Kidney glomerular epithelial cell (primary cell): ENCODE measurements at regions not wholly inside any gene's neighbourhood (a gene's known extent, or its start where the extent isn't known, plus 50 kb on each side); places are given as distances from the start of the nearest gene placed in this dataset.
A peak's percentile ranks its signal among the peaks of the same experiment; 100 is the strongest.
"Not testable (repeated sequence)": the region's sequence is repeated elsewhere in the genome, so short reads cannot be mapped to it uniquely, and the experiment has no call there.

ENCODE experiments used
- DNase-seq: peaks from one replicate; lab custom pipeline; 2025; lab: John Stamatoyannopoulos, UW

DNA sequence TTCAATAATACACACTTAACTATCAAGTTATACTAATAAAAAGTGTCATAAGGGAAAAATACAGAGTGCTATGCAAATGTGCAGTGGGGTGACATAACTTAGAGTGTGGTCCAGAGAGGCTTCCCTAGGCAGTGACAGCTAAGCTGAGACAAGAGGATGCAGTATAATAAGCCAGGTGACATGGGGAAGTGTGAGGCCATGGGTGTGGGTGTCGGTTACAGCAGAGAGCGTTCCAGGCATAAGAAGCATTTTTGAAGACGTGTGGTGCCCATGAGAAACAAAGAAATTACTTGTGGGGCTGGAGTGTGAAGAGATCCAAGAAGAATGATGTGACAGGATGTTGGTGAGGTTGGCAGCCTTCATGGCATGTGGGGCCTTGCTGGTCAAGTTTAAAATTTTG is 78.1 kb upstream of the PICALM start:
- DNase-seq, result no peak

DNA sequence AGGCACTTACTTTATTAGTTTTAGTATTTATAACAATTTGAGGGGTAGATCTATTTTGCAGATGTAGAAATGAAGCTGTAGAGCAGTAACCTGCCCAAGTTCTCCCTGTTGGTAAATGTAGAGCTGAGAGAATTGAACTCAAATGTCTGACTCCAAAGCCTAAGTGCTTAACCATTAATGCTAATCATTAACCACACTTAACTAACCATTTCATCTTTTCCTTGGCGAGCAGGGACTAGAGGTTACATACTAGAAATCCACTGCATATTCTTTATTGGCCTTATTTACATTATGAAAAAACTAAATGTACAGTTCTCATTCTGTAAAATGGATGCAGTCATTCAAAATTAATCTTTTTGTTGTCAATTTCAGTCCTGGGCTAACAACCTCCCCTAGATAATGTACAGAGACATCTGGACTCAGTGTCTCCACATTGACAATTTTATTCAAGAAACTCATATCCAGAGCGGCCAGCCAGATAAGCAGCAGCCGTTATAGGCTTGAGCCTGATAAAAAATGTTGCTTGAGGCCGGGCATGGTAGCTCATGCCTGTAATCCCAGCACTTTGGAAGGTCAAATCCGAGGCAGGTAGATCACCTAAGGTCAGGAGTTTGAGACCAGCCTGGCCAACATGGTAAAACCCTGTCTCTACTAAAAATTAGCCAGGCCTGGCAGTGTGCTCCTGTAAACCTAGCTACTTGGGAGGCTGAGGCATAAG is 76.7 kb upstream of the PICALM start:
- DNase-seq, result peak; percentile 77

DNA sequence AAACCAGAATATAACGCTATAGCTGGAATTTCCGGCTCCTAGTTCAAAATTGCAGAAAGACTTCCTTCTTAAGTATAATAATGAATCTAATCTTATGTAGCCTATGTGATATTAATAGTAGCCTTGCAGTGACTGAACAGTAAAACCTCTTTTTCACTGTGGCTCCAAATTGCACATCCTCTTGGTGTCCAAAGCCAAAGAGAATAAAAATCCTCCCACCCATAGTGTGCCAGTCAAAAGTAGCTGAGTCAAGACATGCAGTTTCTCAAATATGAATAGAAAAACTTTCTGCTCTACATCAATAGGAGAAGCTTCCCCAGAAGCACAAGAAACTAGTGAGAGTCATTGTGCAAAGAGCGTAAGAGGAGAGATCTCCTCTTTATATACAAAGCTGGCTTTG is 76.0 kb upstream of the PICALM start:
- peak; percentile 41 for DNase-seq

DNA sequence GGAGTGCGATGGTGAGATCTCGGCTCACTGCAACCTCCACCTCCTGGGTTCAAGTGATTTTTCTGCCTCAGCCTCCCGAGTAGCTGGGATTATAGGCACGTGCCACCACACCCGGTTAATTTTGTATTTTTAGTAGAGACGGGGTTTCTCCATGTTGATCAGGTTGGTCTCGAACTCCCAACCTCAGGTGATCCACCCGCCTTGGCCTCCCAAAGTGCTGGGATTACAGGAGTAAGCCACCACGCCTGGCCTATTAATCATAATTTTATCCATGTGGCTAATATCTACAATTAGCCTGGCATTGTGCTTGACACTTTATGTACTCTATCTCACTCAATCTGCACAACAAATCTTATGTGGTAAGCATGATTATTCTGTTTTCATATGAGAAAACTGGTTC is 75.2 kb upstream of the PICALM start:
- not testable (repeated sequence) for DNase-seq

DNA sequence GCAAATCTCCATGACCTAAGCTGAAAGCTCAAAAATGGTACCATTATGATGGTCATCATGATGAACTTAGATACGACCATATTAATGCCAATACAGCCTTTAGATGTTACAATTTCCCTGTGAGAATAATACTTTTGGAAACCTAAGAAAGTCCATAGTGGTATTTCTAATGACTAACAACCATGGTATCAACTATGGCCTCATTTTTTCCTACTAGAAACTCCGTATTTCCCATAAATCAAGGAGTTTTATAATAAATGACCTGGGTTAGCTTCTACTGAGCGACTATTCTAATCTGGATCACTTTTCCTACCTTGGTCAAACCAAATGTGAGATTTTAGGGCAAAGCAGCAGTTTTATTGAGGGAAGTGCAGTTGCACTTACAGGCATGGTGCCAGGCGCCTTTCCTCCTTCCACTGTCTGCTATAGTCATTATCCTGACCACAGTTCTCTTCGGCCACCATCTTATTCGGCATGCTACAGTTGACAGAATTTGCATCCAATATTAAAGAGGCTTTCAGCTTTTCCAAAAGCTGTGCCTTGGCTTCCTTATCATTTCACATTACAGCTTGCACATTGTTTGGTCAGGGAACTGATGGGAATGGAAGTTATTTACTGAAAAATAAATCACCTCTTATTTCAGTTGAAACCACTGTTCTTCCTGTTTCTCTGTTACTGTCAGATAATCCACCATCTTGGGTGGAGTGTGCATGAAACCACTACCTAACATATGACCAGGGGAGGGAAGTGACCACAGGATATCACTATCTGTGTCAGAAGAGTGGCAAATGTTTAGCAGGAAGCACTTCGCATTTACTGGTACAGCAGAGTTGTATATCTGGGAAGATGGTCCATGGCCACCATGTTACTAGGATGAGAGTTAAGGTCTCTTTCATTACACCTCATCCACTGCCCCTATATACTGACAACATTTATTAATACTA is 74.5 kb upstream of the PICALM start:
- DNase-seq, result no peak

DNA sequence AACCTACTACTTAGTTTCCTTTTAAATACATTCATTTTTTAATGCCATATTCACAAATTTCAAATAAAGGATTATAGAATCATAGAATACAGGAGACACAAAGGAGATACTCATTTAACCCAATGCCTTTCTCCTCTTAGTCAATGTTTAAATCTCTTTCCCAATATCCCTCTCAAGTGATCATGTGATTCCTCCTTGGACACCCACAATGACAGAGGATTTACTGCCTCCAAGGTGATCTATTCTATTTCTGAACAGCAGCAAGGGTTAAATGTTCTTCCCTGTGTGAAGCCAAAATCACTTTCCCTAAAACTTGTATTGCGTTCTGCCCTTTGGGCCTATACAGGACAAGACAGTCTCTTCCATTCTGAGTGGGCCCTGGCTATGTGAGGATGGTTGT is 73.3 kb upstream of the PICALM start:
- no peak for DNase-seq

DNA sequence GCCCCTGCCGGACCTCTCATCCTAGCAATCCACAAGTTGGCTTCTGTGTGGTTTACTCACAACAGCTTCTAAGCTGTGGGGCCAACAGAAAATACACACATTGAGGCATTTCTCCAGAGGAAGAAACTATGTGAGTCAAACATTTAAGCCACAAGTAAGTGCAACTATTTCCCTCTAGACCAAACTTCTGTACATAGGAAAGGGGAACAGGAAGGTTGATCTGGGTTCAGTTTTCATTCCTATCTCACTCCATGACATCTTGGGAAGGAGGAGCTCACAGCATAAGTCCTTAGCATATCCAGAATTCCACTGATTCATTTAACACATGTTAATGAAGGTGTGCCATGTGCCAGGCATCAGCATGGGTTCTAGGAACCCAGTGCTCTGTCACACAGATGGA is 72.8 kb upstream of the PICALM start:
- no peak for DNase-seq

DNA sequence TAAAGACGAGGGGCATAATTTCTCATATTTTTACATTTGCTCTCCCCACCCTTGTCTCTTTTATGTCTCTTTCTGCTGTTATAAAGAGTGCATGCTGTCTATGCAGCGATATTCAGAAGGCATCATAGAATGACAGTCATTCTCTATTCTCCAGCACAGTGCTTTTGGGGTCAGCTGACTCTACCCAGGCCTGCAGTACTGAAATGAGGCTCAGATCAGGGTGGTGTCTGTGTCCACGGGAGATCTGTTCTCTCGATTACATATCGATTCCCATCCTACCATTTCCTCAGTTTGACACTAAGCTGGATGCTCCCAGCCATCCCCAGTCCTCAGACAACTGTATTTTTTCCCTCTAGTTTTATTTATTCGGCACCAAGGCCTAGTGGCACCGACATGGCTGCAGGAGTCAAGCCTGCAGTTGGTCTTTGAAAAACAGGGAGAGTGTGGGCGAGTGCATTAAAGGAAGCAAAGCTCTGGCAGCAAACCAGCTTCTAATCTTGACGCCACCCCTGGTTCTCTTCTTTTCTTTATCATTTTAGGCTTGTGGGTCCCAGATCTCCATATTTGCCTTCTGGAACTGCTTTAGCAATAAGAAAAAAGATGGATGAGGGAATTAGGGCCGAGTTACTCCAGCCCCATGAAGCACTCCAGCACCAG is 71.6 kb upstream of the PICALM start:
- DNase-seq, result no peak

DNA sequence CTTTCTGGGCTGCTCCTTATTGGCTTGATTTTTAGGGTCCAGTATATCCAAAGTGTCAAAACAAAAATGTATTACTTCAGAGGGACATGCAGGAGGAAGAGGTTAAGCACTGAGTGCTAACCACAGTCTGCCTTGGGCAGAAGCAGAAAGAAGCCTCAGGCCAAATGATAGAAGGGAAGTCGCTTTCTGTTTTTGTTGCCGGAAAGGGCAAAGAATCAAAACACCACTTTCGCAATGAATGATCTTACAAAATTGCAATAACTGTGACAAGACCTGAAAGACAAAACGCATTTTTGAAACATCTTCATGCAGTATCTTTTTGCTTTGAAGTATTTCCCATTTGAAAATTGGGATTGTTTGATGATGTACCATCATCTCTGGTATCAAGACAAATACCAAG is 70.1 kb upstream of the PICALM start:
- no peak for DNase-seq

DNA sequence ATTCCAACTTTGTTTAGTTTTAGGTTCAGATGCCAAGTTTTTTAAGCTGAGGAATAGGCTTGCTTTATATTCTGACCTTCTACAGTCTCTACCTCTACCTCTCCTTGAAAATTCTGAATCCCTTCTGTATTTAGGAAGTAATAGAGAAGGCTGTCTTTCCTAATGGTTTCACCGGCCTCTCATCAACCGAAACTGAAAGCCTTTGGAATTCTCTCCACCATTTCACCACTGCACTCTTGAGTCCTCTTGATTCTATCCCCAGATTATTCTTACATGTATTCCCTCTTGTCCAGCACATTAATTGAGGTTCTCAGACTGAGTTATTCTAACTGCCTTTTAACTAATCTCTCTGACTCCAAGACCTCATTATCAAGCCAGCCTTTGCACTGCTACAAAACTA is 67.7 kb upstream of the PICALM start:
- no peak for DNase-seq

DNA sequence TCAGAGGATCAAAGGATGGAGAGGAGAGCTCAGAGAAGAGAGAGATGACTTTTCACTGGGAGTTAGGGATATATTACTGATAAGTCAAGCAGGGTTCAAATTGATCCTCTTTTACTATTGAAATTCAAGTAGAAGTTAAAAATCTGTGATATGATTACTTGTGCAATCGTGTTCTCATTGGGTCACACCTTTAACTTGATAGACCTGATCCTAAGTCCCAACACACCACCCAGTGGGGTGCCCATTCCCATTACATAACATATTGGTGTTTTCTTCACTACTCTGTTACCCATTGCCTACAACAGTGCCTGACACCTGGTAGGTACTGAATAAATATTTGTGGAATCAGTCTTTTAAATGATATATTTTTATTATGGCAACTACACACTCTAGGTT is 66.4 kb upstream of the PICALM start:
- DNase-seq, result no peak

DNA sequence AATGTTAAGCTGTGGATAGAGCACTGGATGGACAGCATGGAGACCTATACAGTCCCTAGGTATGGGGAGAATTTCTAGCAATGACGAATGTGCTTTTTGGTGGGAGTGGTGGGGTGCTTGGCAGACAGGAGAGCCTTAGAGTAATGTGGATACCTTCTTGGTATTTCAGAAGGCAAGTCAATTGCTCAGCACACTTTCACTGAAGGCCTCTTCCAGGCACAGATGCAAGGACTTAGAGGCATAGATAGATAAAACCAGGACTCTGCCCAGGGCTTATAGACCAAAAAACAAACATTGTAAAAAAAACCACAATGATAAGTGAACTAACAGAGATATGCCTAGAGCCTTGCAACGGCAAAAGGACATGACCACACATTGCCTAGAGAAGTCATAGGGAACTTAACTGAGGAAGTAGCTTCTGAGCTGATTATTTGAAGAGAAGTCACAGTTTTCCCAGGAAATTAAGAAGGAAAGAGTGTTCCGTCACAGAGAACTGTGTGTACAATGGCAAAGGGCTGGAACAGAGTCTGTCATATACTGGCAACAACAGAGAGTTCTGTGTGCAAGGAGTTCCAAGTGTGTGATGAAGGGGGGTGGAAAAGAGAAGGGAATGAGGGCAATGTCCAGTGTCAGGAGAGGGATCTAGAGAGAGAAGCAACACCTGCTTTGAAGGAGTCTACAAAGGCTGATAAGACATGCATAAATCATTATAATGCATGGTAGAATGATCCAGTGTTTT is 65.9 kb upstream of the PICALM start:
- DNase-seq, result no peak

DNA sequence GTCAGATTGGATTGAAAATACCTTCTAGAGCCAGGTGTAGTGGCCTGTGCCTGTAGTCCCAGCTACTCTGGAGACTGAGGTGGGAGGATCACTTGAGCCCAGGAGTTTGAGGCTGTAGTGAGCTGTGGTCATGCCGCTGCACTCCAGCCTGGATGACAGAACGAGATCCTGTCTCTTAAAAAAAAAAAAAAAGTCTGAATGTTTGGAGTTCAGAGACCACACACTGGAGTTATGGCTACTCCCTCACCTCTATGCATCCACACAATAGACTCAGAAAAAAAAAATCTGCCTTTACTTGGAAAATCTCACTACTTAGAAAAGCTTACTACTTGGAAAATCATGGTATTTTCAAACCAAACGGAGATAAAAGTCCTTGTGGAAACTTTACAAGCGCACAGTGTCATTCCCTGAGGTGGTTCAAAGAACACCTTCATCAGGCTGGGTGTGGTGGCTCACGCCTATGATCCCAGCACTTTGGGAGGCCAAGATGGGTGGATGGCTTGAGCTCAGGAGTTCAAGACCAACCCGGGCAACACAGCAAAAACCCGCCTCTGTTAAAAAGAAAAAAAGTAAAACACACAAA is 63.9 kb upstream of the PICALM start:
- DNase-seq, result no peak

DNA sequence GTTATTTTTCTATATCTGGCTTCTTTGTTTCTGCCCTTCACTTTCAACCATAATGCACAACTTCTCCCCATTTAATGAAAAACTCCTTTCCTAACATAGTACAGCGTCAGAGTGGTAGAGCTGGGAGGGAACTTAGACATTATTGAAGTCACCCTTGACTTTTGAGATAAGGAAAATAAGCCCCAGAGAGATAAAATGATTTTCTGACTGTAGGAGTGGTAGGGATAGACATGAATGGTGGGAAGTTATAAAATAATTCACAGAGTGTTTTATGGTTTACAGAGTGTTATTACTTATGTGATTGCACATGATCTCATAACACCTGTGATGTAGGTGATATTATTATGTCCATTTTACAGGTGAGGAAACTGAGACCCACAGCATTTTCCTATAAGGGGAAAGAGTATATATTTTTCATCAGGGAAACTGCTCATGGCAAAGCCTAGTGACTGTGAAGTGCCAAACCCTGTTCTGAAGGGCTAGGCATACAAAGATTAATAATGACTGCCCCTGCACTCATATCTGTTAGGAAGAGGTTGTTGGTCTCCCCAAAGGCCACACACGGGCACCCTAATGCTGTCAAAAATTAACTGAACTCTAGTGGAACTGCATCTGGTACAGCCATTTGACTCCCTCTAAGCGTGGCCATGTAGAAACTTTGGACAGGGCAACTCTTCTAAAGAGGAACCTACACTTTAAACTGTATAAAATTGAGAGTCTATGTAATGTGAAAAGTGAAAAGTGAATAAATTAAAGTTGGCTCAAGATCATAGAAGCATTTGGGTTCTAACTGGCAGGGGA is 61.1 kb upstream of the PICALM start:
- DNase-seq, result no peak

DNA sequence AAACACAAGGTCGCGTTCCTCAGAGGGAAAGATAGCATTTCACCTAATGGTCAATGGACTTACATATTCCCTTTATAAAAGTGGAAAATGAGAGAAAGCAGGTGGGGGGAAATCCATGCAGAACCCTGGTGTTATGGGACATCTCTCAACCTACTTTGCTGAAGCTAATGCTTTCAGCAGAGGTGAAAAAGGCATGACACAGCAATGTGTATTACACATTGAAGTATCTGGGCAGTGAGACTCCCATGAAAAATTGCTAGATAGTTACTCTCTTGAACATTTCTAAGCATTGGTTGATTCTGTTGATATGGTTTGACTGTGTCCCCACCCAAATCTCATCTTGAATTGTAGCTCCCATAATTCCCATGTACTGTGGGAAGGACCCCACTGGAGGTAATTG is 60.0 kb upstream of the PICALM start:
- no peak for DNase-seq

DNA sequence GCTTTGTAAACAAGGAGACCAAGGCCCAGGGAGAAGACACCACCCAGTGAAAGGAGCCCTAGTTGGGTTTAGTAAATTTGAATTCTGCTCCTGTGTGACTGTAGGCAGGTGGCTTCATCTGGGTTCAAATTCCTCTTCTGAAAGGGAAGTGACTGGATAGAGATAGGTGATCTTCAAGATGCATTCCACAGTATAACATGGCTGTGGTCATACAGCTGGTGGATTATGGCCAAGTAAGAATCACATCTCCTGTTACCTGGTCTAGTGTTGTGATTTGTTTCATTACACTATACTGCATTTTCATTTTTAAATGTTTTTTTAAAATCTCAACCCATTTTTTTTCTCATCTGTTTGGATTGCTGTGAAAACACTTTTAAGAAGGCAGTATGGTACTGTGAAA is 58.0 kb upstream of the PICALM start:
- DNase-seq, result no peak

DNA sequence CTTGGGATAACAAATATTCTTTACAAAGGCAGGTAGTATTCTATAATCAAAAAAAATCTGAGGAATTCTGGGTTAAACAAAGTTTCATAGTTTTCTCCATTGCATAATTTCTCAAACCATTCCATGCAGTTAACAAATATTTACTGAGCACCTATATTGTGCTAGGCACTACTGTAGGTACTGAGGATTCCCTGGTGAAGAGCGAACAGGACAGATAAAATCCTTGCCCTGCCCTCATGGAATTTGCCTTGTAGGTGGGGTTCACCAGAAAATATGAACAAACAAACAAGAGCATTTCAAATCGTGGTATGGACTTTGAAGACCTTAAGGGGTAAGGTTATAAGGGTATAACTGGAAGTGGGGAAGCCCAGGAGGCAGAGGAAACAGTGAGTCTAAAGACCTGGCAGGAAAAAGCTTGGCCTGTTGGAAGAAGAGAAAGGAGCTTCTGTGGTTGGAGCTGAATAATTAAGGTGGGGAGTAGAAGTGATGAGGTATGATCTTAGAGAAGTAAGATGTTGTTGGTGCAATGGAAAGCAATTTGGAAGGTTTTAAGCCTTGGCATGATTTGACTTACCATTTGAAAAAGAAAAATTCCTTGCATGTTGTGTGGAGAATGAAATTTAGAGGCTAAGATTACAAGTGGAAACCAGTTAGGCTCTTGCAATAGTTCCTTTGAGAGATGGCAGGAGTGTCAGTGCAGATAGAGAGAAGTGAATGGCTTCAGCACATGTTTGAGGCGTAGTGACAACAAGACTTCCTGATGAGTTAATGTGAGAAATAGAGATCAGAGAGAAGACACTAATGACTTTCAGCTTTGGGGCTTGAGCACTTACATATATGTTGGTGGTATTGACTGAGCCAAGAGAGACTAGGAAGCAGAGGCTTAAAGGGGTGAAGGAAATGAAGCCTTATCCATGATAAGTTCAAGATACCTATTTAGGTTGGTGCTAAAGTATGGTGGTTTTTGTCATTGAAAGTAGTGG is 55.7 kb upstream of the PICALM start:
- DNase-seq, result no peak

DNA sequence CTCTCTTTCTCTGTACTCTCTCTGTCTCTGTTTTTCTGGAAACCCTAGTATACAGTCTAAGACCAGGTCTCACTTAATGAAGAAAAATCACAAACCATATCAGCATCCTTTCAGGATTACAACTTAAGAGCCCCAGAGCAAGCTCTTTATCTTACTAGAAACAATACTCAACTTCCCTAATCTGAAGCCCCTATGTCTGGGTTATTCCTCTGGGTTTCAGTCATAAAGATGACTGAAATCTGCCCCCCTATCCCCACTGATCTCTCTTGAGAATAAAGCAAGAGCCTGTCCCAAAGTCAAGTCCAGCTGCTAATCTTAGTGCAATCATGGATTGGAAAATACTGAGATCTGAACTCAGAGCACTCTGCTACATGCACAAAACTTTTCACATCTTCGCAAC is 53.9 kb upstream of the PICALM start:
- no peak for DNase-seq

DNA sequence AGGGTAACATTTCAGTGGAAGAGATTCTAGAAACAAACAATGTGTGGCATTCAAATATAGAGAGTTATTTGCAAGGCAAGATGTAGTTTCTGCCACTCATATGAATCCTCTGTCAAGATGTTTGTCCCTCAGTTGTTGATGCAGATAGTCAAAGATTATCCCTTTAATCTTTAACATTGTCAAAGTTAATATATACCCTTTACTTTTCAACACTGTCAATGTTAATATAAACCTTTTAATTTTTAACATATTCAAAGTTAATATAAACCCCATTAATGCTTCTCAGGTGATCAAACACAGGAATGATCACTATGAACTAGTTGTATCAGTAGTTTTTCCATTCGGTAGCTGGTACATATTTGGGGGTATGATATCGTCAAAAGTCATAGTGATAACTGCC is 51.9 kb upstream of the PICALM start:
- peak; percentile 42 for DNase-seq

DNA sequence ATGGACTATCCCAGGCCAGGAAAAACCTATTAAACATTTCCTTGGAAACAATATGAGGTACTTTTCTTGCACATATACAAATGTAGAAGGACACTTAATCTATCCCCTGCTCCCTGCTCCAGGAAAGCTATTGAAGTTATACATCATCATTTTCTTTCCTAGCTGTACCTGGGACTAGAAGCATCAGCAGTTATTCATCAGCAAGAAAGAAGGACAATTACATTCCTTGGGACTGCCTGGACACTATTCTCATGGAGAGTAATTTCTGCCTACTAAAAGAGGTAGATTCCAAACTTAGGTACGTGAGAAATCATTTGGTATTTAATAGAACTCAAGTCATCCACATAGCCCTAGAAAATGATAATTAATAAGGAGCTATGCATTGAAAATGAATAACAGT is 51.0 kb upstream of the PICALM start:
- DNase-seq, result no peak
